GM23338 (cell line): ENCODE measurements at regions not wholly inside any gene's neighbourhood (a gene's known extent, or its start where the extent isn't known, plus 50 kb on each side); places are given as distances from the start of the nearest gene placed in this dataset.

Experiments
- ATAC-seq: fragments of 200-7000 bp; cut with Tn5 transposase; 3 replicates; pipeline ENCODE4 v1.9.1; 2020
- DNase-seq: peaks from one replicate; pipeline ENCODE4 v3.0.0-alpha.2; 2015; ENCODE audit warnings: low spot score
- H2AFZ ChIP-seq: fragments of 200-600 bp; sonication (generic); 2 replicates; pipeline ENCODE4 v1.8.0; 2016; ENCODE audit warnings: antibody characterized with exemption, mild to moderate bottlenecking, moderate library complexity
- H3F3A ChIP-seq: fragments of 200-600 bp; sonication (generic); replicated peaks from 2 replicates; pipeline ENCODE4 v1.8.0; 2017; ENCODE audit warnings: antibody characterized with exemption, mixed run types, low read depth
- H3K27ac ChIP-seq: fragments of 200-600 bp; sonication (generic); 2 replicates; pipeline ENCODE4 v1.6.1; 2016; ENCODE audit warnings: low read depth
- H3K27me3 ChIP-seq: fragments of 200-600 bp; sonication (generic); 2 replicates; pipeline ENCODE4 v1.8.0; 2016; ENCODE audit warnings: mild to moderate bottlenecking, mixed run types, moderate library complexity; ENCODE audit not compliant: insufficient read depth
- H3K36me3 ChIP-seq: fragments of 200-600 bp; sonication (generic); 2 replicates; pipeline ENCODE4 v1.8.0; 2016; ENCODE audit warnings: mild to moderate bottlenecking; ENCODE audit not compliant: insufficient read depth
- H3K4me1 ChIP-seq: fragments of 200-600 bp; sonication (generic); 2 replicates; pipeline ENCODE4 v1.8.0; 2016; ENCODE audit warnings: mild to moderate bottlenecking, moderate library complexity; ENCODE audit not compliant: insufficient read depth
- H3K4me2 ChIP-seq: fragments of 200-600 bp; sonication (generic); 2 replicates; pipeline ENCODE4 v1.7.1; 2017; ENCODE audit warnings: mixed run types
- H3K4me3 ChIP-seq: fragments of 200-600 bp; sonication (generic); 2 replicates; pipeline ENCODE4 v1.6.1; 2016; ENCODE audit warnings: mixed run types
- H3K79me2 ChIP-seq: fragments of 200-600 bp; sonication (generic); replicated peaks from 2 replicates; pipeline ENCODE4 v1.8.0; 2017; ENCODE audit warnings: mild to moderate bottlenecking; ENCODE audit not compliant: insufficient read depth
- H3K9me2 ChIP-seq: fragments of 200-600 bp; sonication (generic); 2 replicates; pipeline ENCODE4 v1.8.0; 2017; ENCODE audit not compliant: insufficient read depth
- H4K20me1 ChIP-seq: fragments of 200-600 bp; sonication (generic); replicated peaks from 2 replicates; pipeline ENCODE4 v1.8.0; 2017; ENCODE audit warnings: mild to moderate bottlenecking; ENCODE audit not compliant: insufficient read depth
- H3K27ac Mint-ChIP-seq: 2 replicates; pipeline ENCODE4 v1.8.0; 2020; ENCODE audit warnings: inconsistent platforms, mild to moderate bottlenecking, moderate library complexity, mixed read lengths
- H3K27me3 Mint-ChIP-seq: 3 replicates; pipeline ENCODE4 v1.8.0; 2022; ENCODE audit warnings: low read depth, mild to moderate bottlenecking, moderate library complexity, mixed read lengths, inconsistent platforms; ENCODE audit not compliant: insufficient read depth, poor library complexity
- H3K36me3 Mint-ChIP-seq: 3 replicates; pipeline ENCODE4 v1.8.0; 2021; ENCODE audit warnings: low read depth, mild to moderate bottlenecking, inconsistent platforms, moderate library complexity, mixed read lengths
- H3K4me1 Mint-ChIP-seq: 3 replicates; pipeline ENCODE4 v1.8.0; 2020; ENCODE audit warnings: mild to moderate bottlenecking, inconsistent platforms, mixed read lengths
- H3K4me3 Mint-ChIP-seq: 3 replicates; pipeline ENCODE4 v1.8.0; 2021; ENCODE audit warnings: moderate library complexity, mild to moderate bottlenecking, inconsistent platforms, mixed read lengths
- H3K9me3 Mint-ChIP-seq: 3 replicates; pipeline ENCODE4 v1.8.0; 2020; ENCODE audit warnings: moderate library complexity, mild to moderate bottlenecking, inconsistent platforms, mixed read lengths
- EZH2 ChIP-seq: fragments of 200-600 bp; sonication (generic); IDR thresholded peaks from one replicate; pipeline ENCODE4 v1.8.0; 2017; ENCODE audit warnings: antibody characterized with exemption, mild to moderate bottlenecking, low read depth; ENCODE audit not compliant: unreplicated experiment
- EZH2phosphoT487 ChIP-seq: fragments of 200-600 bp; sonication (generic); IDR thresholded peaks from one replicate; pipeline ENCODE4 v1.8.1; 2018; ENCODE audit warnings: antibody characterized with exemption; ENCODE audit not compliant: unreplicated experiment
- JUNB ChIP-seq: IDR thresholded peaks from one replicate; pipeline ENCODE4 v1.6.1; 2016; ENCODE audit warnings: antibody characterized with exemption; ENCODE audit not compliant: unreplicated experiment
- POLR2AphosphoS5 ChIP-seq: IDR thresholded peaks from 2 replicates; pipeline ENCODE4 v1.6.1; 2016; ENCODE audit warnings: antibody characterized with exemption, low read depth
- STAT1 ChIP-seq: IDR thresholded peaks from one replicate; pipeline ENCODE4 v1.6.1; 2016; ENCODE audit warnings: antibody characterized with exemption; ENCODE audit not compliant: unreplicated experiment
- ZNF114 ChIP-seq: fragments of 250-450 bp; sonication (Bioruptor Pico); IDR thresholded peaks from 2 replicates; pipeline ENCODE4 v1.5.0; 2020; ENCODE audit warnings: mild to moderate bottlenecking, moderate library complexity
- TF ChIP-seq, protein P1 (sequence below): IDR thresholded peaks from 2 replicates; pipeline ENCODE4 v1.6.1; 2016; ENCODE audit warnings: antibody characterized with exemption
- TF ChIP-seq, protein P2 (sequence below): fragments of 250-450 bp; sonication (Bioruptor Pico); IDR thresholded peaks from 2 replicates; pipeline ENCODE4 v1.5.0; 2020; ENCODE audit warnings: mild to moderate bottlenecking, moderate library complexity
- TF ChIP-seq, protein P3 (sequence below), 2 experiments: fragments of 200-600 bp in 1 of 2; sonication (generic) in 1 of 2; conservative IDR thresholded peaks; 2 replicates each; pipeline versions ENCODE4 v1.5.1 to v1.6.1; 2016 to 2017; ENCODE audit warnings: antibody characterized with exemption in 2 of 2, low read depth in 2 of 2, mild to moderate bottlenecking in 2 of 2, moderate library complexity in 1 of 2

DNA sequence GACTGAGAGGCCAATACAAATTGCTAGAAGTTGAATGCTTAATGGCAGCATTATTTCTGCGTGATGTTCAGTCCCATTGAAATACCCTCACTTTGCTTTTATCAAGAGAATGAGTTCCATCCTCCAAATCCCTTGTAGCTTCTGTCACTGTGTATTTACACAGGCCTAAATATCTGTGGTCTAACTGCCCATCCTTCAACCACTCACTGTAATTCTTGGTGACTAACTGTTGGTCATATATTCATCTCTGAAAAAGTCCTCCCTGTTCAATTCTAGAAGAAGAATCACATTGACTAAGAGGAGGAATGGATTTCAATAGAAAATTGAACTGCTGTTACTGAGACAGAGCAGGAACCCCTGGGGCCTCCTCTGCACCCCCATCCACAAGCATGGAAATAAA, 74.2 kb upstream of the L3MBTL4 start:
- no peaks in the 10 kb centered on the region for H3K36me3 ChIP-seq
- H3K9me2 ChIP-seq: no peaks in the 10 kb centered on the region; the same call in 1 of the 2 replicates
- H3K4me3 ChIP-seq: no peak overlapping the region
- no peak overlapping the region for H3K4me2 ChIP-seq
- H3K27ac Mint-ChIP-seq: no peak overlapping the region
- H3K27me3 ChIP-seq: no peaks in the 10 kb centered on the region
- H3K27me3 Mint-ChIP-seq: no peaks in the 10 kb centered on the region
- peaks cover 4% of the 10 kb centered on the region; the same call in 1 of the 3 replicates for H3K36me3 Mint-ChIP-seq
- no peak overlapping the region; the same call in 1 of the 2 replicates for H2AFZ ChIP-seq
- H3K4me1 Mint-ChIP-seq: peaks cover 36% of the 10 kb centered on the region
- H4K20me1 ChIP-seq: no peaks in the 10 kb centered on the region
- peaks cover 2% of the 10 kb centered on the region; the same call in 1 of the 3 replicates for H3K9me3 Mint-ChIP-seq
- H3F3A ChIP-seq: no peaks in the 10 kb centered on the region
- H3K4me3 Mint-ChIP-seq: no peak overlapping the region
- H3K79me2 ChIP-seq: no peaks in the 10 kb centered on the region
- DNase-seq (no peak), ATAC-seq (no peak)
- no peak for TF ChIP-seq POLR2AphosphoS5
- no peak for TF ChIP-seq STAT1
- no peak for TF ChIP-seq EZH2
- no peak for TF ChIP-seq ZNF114 (CRISPR knock-in tag)
- no peak for TF ChIP-seq JUNB
- TF ChIP-seq, protein P1, sequence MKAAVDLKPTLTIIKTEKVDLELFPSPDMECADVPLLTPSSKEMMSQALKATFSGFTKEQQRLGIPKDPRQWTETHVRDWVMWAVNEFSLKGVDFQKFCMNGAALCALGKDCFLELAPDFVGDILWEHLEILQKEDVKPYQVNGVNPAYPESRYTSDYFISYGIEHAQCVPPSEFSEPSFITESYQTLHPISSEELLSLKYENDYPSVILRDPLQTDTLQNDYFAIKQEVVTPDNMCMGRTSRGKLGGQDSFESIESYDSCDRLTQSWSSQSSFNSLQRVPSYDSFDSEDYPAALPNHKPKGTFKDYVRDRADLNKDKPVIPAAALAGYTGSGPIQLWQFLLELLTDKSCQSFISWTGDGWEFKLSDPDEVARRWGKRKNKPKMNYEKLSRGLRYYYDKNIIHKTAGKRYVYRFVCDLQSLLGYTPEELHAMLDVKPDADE: no peak
- no peak for TF ChIP-seq EZH2phosphoT487
- TF ChIP-seq, protein P2, sequence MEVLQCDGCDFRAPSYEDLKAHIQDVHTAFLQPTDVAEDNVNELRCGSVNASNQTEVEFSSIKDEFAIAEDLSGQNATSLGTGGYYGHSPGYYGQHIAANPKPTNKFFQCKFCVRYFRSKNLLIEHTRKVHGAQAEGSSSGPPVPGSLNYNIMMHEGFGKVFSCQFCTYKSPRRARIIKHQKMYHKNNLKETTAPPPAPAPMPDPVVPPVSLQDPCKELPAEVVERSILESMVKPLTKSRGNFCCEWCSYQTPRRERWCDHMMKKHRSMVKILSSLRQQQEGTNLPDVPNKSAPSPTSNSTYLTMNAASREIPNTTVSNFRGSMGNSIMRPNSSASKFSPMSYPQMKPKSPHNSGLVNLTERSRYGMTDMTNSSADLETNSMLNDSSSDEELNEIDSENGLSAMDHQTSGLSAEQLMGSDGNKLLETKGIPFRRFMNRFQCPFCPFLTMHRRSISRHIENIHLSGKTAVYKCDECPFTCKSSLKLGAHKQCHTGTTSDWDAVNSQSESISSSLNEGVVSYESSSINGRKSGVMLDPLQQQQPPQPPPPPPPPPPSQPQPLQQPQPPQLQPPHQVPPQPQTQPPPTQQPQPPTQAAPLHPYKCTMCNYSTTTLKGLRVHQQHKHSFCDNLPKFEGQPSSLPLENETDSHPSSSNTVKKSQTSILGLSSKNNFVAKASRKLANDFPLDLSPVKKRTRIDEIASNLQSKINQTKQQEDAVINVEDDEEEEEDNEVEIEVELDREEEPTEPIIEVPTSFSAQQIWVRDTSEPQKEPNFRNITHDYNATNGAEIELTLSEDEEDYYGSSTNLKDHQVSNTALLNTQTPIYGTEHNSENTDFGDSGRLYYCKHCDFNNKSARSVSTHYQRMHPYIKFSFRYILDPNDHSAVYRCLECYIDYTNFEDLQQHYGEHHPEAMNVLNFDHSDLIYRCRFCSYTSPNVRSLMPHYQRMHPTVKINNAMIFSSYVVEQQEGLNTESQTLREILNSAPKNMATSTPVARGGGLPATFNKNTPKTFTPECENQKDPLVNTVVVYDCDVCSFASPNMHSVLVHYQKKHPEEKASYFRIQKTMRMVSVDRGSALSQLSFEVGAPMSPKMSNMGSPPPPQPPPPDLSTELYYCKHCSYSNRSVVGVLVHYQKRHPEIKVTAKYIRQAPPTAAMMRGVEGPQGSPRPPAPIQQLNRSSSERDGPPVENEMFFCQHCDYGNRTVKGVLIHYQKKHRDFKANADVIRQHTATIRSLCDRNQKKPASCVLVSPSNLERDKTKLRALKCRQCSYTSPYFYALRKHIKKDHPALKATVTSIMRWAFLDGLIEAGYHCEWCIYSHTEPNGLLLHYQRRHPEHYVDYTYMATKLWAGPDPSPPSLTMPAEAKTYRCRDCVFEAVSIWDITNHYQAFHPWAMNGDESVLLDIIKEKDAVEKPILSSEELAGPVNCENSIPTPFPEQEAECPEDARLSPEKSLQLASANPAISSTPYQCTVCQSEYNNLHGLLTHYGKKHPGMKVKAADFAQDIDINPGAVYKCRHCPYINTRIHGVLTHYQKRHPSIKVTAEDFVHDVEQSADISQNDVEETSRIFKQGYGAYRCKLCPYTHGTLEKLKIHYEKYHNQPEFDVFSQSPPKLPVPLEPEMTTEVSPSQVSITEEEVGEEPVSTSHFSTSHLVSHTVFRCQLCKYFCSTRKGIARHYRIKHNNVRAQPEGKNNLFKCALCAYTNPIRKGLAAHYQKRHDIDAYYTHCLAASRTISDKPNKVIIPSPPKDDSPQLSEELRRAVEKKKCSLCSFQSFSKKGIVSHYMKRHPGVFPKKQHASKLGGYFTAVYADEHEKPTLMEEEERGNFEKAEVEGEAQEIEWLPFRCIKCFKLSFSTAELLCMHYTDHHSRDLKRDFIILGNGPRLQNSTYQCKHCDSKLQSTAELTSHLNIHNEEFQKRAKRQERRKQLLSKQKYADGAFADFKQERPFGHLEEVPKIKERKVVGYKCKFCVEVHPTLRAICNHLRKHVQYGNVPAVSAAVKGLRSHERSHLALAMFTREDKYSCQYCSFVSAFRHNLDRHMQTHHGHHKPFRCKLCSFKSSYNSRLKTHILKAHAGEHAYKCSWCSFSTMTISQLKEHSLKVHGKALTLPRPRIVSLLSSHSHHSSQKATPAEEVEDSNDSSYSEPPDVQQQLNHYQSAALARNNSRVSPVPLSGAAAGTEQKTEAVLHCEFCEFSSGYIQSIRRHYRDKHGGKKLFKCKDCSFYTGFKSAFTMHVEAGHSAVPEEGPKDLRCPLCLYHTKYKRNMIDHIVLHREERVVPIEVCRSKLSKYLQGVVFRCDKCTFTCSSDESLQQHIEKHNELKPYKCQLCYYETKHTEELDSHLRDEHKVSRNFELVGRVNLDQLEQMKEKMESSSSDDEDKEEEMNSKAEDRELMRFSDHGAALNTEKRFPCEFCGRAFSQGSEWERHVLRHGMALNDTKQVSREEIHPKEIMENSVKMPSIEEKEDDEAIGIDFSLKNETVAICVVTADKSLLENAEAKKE (CRISPR knock-in tag): no peak
- TF ChIP-seq, protein P3, sequence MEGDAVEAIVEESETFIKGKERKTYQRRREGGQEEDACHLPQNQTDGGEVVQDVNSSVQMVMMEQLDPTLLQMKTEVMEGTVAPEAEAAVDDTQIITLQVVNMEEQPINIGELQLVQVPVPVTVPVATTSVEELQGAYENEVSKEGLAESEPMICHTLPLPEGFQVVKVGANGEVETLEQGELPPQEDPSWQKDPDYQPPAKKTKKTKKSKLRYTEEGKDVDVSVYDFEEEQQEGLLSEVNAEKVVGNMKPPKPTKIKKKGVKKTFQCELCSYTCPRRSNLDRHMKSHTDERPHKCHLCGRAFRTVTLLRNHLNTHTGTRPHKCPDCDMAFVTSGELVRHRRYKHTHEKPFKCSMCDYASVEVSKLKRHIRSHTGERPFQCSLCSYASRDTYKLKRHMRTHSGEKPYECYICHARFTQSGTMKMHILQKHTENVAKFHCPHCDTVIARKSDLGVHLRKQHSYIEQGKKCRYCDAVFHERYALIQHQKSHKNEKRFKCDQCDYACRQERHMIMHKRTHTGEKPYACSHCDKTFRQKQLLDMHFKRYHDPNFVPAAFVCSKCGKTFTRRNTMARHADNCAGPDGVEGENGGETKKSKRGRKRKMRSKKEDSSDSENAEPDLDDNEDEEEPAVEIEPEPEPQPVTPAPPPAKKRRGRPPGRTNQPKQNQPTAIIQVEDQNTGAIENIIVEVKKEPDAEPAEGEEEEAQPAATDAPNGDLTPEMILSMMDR (conservative IDR thresholded peaks at IDR 0.05; ENCODE audit: low read depth in 2 of 2): no peak
- peaks cover 29% of the 10 kb centered on the region for H3K4me1 ChIP-seq
- peak overlapping the region; percentile 63; the same call in 1 of the 2 replicates for H3K27ac ChIP-seq
